Inflammatory macrophage (primary cell): ENCODE measurements at regions not wholly inside any gene's neighbourhood (a gene's known extent, or its start where the extent isn't known, plus 50 kb on each side); places are given as distances from the start of the nearest gene placed in this dataset.

ENCODE experiments used
- DNase-seq, 2 donors: peaks; one replicate each; pipeline ENCODE4 v3.0.0-alpha.2; 2020 to 2022

DNA sequence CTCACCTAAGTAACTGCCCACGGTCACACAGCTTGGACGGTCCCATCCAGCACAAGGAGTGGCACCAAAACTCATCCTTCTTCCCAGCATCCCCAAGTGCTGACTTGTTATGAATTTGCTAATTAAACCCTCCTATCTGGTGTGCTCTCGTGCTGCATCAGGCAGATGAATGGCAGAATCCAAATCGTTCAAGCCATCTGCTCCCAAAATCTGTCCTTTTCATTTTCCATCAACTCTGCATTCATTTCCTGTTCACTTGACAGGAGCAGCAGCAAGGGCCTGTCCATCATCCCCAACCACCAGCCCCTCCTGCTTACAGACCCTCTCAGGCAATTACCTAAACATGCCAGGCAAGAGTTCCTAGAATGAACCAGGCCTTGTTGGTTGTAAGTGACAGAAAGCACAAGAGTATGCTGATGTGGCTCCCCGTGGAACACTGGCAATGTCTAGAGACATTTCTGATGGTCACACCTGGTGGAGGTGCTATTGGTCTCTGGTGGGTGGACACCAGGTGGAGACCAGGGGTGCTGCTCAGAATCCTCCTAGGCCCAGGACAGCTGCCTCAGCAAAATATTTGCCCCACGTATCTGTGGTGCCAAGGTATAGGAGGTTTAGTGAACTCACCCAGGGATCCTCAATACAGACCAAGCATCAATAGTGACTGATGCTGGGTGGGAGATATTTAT is 832.5 kb downstream of the TBC1D22A start:
- DNase-seq = no peak

DNA sequence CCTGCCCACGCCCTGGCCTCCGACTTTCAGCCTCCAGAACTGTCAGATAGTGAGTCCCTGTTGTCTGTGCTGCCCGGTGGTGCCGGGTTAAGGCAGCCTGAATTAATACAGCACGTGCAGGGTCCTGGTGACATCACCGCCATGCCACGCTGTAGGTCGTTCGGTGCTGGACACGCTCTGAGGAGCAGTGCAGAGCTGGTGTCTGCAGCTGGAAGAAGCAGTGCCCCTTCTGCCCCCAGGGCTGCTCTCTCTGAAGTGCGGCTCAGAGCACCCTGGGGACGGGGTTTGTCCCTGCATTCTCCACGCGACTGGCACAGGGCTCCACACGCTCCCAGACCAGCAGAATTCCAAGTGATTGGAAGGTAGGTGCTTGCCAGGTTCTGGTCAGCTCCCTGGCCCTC is 831.5 kb downstream of the TBC1D22A start:
- DNase-seq = no peak

- DNase-seq = no peak
These were observed 830.8 kb downstream of the TBC1D22A start for GRCh38 chr22:47593291-47593690.

DNA sequence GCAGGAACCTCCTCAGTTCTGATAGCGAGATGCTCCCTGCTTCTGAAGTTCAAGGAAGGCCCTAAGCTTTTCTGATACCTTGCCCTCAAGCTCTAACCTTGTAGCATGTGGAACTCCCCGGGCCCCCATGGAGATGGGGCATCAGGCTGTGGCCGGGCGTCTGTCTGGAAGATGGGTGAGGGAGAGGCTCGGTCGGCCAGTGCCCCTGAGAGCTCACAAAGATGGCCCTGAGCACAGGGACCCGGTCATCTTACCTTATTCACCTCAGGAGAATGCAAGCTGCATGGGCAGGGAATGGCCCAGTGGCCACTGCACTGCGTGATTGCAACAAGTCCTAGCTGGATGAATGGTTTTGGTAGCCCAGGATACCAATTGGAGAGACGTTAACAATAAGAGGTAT is 830.3 kb downstream of the TBC1D22A start:
- no peak for DNase-seq

GRCh38 chr22:47591709-47592108 is 829.3 kb downstream of the TBC1D22A start:
- no peak for DNase-seq

DNA sequence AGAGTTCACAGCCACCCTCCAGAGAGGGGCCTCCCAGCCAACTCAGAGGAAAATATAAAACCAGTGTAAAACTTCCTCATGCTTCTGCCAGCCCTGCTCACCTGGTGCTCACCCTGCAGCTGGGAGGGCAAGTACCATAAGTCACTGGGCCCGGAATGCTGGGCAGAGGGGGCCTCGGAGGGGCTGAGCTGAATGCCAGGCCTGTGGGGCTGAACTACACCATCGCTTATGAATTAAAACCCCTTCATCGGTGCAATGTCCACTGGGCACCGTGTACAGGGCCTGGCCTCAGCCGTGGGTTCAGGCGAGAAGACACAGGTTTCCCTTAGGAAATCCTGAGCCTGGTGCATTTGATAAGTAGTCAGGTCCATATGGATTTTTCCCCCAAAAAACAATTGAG is 828.6 kb downstream of the TBC1D22A start:
- DNase-seq = no peak

DNA sequence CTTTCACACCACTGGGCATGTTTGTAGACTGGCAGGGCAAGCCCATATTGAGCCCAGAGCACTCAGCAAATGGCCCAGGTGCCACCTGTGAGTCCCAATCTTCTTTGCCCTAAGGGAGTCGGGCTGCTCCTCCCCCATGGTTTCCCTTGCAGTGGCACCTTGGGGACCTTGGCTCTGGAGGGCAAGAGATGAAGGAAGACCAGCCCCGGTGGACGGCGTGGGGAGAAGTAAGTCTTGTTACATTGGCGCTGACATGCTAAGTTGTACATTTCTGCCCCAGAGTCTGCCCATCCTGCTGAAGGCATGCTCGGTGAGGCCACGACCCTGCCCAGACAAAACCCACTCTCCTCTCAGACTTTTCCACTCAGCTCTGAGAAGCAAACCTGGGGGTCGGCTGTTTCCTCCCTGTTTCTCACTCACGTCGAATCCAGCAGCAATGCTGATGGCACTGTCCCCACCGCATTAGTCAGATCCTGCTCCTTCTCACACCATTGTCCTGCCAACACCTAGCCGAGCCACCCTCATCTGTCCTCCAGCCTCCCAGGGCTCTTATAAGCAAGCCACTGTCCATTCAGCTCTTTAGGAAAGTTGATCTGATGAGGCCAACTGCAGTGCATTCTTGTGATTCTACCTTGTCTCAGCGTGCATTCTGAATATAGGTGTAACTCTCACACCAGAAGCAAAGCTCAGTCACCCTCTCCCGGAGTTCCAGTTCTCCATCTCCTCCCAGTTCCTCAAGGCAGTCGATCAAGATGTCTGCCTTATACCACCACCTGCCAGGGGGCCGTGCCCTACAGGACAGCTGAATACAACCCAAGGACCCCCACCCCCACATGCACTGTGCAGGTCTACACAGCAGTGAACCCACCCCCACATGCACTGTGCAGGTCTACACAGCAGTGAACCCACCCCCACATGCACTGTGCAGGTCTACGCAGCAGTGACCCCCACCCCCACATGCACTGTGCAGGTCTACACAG is 827.1 kb downstream of the TBC1D22A start:
- no peak for DNase-seq

- DNase-seq = no peak
These were observed 826.1 kb downstream of the TBC1D22A start for GRCh38 chr22:47588578-47588960.

DNA sequence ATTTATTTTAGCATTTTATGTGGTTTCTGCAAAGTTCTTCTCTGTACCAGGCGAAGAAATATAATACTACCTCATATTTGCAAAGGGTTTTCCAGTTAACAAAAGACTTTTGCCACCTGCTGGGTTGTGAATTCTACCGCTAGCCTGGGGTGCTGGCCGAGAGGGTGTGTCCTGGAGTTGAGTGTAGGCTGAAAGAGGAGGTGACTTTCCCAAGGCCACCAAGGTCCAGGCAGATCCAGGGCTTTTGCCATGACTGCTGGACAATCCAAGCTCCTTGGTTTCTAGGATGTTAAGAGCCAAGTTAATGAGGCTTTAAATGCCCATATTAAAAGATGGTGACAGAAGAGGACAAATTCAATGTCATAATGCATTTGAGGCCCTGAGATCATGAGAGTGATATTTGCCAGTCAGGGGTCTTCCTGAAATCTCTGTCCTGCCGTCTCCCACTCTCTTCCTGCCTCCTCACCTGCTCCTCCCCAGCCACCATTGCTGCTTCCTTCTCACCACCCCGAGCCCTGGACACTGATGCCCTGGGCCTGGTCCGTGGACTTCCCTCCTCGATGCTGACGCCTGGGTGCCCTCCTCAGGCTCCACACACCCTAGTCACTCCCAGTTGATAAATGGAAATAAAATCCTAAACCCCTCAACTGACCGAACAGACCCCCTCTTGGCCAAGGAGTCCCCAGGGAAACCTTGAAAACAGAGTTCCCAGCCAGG is 825.6 kb downstream of the TBC1D22A start:
- DNase-seq = no peak

DNA sequence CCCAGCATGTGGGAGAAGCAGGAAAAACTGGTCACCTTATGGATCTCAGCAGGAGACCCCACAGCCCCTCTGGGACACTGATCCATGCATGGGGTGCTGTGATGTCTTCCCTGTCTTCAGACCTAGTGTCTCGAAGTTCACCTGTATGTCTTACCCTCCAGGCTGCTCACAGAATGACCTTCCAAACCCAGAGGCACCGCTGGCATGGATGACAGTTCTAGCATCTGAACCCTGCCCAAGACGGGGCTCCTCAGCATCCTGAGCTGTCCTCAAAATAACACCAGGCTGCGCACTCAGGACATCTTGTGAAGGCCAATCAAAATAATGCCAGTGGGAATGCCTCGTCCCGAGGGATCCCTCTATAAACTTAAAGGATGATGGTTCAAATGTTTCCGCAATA is 824.9 kb downstream of the TBC1D22A start:
- DNase-seq = no peak

GRCh38 chr22:47586946-47587345 is 824.5 kb downstream of the TBC1D22A start:
- DNase-seq = no peak

DNA sequence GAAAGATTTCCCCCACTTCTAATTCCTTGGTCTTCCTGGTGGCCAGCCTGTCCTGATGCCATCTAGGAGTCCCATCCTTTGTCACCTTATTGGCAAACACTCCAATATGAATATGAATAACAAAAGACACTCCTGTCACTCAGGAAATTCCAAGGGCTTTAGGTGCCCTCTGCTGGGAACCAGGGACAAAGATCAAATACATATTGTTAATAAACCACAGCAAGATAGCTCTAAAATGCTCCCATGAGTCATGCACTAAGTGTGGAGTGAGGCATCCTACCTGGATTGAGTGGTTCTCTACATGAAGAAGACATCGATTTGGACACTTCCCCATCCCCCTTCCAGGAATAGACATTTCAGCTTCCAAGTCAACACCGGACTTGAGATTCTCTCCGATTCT is 823.6 kb downstream of the TBC1D22A start:
- DNase-seq = no peak

DNA sequence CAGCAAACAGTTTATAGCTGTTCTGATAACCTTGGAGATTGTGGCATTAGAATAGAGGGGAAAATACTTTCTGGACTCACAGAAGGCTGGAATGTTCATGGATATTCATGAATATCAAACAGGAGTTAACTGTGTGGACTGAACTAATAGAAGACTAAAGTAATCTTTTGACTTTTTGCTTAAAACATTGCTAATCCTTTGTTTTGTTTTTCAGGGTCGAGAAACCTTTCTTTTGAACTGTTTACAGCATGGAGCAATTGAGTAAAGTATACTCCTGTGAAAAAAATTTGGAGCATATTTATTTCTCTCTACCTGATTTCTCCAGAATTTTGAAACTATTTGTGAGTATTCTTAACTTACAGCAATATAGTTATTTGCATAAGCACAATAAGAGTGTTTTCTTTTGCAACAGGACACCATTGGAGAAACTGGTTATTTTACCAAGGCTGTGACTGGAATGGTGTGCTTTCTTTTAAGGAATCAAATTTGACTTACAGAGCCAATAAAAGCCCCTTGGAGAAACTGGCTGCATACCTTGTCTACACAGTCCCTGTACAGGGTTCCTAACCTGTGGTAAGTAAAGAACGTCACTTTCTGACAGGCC is 821.6 kb downstream of the TBC1D22A start:
- DNase-seq = no peak

DNA sequence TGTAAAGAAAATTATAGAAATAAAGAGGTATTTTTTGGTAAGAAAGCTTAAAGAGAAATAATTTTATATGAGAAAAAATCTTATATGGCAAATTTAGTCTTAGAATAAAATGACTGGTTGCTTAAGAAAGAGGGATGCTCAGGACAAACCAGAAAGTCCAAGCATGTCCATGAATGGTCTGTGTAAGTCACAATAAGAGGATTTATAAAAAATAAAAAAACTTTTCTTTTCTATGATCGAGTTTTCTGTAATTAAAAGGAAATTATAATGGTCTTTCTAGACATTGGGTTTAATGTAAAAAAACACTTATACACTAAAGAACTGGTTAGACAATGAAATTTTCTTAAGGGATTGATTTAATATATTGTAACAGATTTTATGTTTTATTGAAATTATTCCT is 819.6 kb downstream of the TBC1D22A start:
- DNase-seq = no peak

GRCh38 chr22:47580121-47580520 is 817.7 kb downstream of the TBC1D22A start:
- no peak for DNase-seq

- no peak for DNase-seq
These were observed 814.5 kb downstream of the TBC1D22A start for GRCh38 chr22:47576908-47577307.

DNA sequence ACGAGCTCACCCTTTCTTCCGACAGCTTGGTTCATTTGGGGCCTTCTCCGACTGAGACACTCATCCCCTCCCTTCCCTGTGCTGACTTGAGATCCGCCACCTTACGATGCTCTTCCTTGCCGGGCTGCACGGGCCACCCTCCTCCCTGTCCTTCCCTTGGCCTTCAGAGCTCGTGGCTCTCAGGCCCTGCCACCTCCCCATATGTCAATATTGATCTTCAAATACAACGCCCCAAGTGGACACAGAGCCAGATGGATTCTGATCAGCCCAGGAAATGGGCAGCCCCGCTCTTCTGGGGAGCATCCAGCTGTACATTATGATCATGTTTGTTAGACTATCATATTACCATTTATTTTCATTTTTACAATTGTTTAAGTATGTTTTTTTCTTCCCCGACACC is 812.8 kb downstream of the TBC1D22A start:
- DNase-seq = no peak

DNA sequence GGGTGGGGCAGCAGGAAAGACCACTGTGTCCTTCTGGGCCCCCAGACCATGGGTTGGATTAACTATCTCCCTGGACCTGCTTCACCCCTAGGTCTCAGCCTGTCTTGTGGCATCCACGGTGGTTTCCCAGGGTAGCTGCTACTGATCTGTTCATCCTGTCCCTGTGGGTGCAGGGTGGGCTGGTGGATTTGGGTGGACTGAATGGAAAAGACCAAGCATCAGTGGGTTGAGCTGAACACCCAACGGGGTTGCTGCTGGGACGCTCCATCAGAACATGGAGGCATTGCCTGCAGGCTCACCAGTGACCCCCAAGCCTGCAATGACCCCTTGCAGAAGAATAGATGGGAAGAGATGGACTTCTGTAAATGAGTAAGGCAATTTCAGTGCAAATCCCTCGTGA is 812.1 kb downstream of the TBC1D22A start:
- no peak for DNase-seq

GRCh38 chr22:47573141-47573540 is 810.7 kb downstream of the TBC1D22A start:
- no peak for DNase-seq

DNA sequence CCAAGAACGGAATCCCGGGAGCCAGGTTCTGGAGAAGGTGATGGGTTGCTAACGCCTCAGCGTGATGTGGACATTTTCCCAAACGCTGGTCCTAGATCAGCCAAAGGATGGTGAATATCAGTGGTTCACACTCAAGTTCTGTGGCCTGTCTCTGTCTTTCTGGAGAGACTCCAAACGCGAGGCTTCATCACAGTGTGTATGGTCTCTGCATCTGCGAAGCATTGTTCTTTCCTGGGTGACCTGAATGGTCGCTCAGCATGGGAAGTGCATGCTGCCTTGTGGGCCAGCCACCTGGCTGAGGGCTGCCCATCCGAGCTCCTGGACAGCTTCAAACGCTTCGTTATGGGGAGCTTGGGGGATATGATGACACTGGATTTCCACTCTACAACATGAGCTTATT is 810.0 kb downstream of the TBC1D22A start:
- no peak for DNase-seq

GRCh38 chr22:47571616-47572015 is 809.2 kb downstream of the TBC1D22A start:
- DNase-seq = no peak

GRCh38 chr22:47570851-47571250 is 808.4 kb downstream of the TBC1D22A start:
- no peak for DNase-seq

DNA sequence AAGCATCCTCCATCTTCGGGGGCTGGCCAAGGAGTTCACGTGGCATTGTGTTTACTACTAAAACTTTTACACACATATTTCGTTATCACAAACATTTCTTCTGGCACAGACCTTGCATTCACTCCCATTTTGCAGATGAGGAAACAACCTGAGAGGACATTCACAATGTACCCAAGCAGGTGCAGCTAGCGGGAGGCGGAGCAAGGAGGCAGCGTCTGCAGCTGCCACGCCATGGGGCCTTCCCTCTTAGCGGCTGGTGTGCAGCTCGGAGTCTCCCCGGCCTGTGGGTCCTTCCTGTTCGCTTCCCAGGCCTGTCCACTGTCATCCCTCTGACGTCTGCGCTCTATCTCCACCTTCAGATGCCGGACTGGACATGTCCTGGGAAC is 807.8 kb downstream of the TBC1D22A start:
- DNase-seq = no peak
